HepG2 (cell line): ENCODE measurements at regions not wholly inside any gene's neighbourhood (a gene's known extent, or its start where the extent isn't known, plus 50 kb on each side); places are given as distances from the start of the nearest gene placed in this dataset.

Experiments used
- MAX ChIP-seq: IDR thresholded peaks from 2 replicates; pipeline ENCODE4 v1.6.1; 2012; ENCODE audit warnings: inconsistent platforms
- PBX3 ChIP-seq: sonication (generic); formaldehyde crosslinking; IDR thresholded peaks from 2 replicates; pipeline ENCODE4 v1.8.1; 2023; ENCODE audit warnings: missing genetic modification reagents, inconsistent platforms, borderline replicate concordance
- ZNF629 ChIP-seq: sonication (generic); formaldehyde crosslinking; conservative IDR thresholded peaks from 2 replicates; pipeline ENCODE4 v1.5.0; 2020; ENCODE audit warnings: missing genetic modification reagents

GRCh38 chr9:73064315-73064714, 87.3 kb upstream of the ANXA1 start:
- TF ChIP-seq ZNF629 (CRISPR knock-in tag) (no peak), MAX (no peak), PBX3 (CRISPR knock-in tag) (no peak)
